ENCODE measurements at regions not wholly inside any gene's neighbourhood (a gene's known extent, or its start where the extent isn't known, plus 50 kb on each side); places are given as distances from the start of the nearest gene placed in this dataset.
"Not testable (repeated sequence)": the region's sequence is repeated elsewhere in the genome, so short reads cannot be mapped to it uniquely, and the experiment has no call there.

DNA sequence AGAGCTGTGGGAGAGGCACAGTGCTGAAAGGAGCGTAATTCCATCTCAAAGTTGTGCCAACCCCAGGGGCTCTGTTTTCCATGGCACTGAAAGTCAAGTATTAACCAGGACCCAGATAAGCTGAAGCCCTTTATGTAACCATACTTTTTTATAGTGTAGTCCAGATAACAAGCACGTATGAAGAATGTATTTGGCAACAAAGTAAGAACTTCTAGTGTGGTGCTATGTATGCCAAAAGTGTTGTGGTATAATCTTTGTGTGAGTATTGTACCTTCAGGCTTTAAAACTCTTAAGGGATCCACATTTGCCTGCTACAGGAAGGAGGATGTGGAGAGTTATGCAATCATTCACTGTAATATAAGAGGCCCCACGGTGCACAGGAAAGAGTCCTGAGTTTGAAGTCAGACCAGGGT lies 129.4 kb downstream of the IBTK start:
- DNase-seq, result no peak

DNA sequence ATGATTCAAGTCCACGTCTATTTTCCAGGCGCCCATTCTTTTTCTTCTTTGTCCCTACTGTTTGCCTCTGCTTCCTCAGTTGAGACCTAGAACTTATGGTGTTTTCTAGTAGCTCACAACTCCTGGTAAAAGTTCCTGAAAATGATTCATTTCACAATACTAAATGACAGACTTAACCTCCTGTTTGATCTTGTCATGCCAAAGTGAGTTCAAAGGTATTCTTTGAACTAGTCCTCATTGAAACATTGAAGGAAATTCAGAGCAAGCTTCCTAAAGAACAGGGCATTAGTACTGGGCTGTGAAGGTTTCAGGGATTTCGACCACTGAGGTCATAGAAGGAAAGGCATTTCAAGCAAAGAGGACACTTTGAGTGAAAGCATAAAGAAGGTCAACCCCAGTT lies 132.8 kb downstream of the IBTK start:
- no peak for DNase-seq

DNA sequence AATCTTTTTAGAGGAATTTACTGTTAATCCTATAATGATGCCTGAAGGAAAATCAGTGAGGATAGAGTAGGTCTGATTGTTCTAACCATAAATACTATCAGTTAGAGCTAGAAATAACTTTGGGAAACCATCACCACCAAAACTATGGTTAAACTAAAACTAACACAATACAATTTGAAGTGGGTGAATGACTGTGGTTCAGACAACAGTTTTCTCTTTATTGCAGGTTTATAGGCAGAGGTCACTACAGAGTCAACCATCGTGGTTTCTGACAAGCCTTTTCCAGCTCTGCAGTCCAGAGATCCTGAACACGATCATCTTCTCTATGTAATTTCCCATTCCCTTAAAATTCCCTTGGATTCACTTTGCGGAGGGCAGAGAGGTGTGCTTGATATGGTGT lies 134.3 kb downstream of the IBTK start:
- DNase-seq, result no peak

DNA sequence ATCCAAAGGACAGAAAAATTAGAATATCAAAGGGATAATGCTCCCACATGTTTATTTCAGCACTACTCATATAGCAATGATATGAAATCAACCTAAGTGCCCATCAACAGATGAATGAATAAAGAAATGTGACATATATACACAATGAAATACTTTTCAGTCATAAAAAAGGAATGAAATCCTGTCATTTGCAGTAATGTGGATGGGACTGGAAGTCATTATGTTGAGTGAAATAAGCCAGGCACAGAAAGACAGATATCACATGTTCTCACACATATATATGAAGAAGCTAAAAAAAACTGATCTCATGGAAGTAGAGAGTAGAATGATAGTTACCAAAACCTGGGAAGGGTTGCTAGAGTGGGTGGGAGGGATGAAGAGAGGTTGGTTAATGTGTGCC lies 135.7 kb downstream of the IBTK start:
- no peak for DNase-seq

DNA sequence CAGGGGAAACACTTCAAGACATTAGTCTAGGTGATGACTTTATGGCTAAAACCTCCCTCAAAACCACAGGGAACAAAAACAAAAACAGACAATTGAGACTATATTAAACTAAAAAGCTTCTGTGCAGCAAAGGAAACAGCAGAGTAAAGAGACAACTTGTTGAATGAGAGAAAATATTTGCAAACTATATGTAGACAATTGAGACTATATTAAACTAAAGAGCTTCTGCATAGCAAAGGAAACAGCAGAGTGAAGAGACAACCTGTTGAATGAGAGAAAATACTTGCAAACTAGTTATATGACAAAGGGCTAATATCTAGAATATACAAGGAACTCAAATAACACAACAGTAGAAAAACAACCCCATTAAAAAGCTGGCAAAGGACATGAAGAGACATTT lies 136.4 kb downstream of the IBTK start:
- DNase-seq, result no peak

DNA sequence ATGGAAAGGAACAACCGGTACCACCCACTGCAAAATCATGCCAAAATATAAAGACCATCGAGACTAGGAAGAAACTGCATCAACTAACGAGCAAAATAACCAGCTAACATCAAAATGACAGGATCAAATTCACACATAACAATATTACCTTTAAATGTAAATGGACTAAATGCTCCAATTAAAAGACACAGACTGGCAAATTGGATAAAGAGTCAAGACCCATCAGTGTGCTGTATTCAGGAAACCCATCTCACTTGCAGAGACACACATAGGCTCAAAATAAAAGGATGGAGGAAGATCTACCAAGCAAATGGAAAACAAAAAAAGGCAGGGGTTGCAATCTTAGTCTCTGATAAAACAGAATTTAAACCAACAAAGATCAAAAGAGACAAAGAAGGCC lies 144.4 kb downstream of the IBTK start:
- not testable (repeated sequence) for DNase-seq

DNA sequence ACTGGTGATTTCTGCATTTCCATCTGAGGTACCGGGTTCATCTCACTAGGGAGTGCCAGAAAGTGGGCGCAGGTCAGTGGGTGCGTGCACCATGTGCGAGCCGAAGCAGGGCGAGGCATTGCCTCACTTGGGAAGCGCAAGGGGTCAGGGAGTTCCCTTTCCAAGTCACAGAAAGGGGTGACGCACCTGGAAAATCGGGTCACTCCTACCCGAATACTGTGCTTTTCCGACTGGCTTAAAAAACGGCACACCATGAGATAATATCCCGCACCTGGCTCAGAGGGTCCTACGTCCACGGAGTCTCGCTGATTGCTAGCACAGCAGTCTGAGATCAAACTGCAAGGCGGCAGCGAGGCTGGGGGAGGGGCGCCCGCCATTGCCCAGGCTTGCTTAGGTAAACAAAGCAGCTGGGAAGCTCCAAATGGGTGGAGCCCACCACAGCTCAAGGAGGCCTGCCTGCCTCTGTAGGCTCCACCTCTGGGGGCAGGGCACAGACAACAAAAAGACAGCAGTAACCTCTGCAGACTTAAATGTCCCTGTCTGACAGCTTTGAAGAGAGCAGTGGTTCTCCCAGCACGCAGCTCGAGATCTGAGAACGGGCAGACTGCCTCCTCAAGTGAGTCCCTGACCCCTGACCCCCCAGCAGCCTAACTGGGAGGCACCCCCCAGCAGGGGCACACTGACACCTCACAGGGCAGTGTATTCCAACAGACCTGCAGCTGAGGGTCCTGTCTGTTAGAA lies 146.0 kb downstream of the IBTK start:
- not testable (repeated sequence) for DNase-seq

DNA sequence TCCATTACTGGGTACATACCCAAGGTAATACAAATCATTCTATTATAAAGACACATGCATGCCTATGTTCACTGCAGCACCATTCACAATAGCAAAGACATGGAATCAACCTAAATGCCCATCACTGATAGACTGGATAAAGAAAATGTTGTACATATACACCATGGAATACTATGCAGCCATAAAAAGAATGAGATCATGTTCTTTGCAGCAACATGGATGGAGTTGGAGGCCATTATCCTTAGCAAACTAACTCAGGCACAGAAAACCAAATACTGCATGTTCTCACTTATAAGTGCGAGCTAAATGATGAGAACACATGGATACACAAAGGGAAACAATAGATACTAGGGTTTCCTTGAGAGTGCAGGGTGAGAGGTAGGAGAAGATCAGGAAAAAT lies 146.8 kb downstream of the IBTK start:
- DNase-seq, result not testable (repeated sequence)

DNA sequence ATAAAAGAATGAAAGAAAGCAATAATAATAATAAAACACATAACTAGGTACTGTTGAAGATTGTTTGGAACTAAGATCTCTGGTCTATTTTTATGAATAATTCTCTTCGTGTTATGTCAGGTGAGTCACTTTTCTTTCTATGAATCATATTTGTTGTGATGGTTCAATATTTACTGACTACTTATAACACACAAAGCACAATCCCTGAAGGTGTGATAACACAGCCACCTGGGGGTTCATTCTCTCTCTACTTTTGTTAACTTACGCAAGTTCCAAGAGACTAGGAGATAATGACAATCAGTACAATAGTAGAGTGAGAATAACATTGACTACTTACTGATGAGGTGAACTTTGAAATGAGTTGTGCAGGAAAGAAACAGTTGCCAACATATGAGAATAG lies 149.9 kb downstream of the IBTK start:
- DNase-seq, result no peak

DNA sequence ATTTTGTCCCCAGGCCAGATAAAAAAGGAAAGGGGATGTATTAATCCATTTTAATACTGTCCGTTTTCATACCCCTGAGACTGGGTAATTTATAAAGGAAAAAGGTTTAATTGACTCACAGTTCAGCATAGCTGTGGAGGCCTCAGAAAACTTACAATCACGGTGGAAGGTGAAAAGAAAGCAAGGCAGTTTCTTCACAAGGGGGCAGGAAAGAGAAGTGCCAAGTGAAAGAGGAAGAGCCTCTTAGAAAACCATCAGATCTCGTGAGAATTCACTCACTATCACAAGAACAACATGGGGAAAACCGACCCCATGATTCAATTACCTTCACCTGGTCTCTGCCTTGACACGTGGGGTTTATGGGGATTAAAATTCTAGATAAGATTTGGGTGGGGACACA lies 152.5 kb downstream of the IBTK start:
- no peak for DNase-seq

DNA sequence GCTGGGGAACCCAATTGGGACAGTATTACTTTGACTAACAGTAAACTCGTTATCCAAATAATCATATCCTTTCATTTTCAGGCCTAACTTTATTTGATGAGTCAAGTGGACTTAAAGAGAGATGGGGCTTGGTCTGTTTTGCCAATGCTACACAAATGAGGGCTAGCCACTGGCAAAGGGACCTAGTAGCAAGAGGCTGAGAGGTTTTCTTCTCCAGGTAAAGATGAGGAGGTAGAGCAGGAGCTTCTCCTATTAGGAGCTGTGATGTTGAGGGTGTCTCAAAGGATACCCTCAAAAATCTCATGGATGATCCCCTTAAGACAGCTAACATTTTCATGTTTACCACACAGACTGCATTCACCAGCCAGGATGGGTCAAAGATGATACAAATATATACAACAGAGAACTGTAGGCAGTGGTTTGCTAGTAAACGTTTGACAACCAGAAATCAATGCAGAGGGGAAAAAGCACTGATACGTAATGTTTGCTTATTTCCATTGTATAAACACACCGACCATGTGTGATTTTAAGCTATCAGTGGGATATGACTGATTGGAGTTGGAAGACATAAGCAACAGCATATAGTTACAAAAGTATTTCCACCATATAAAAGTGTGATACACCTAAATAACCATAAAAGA lies 153.3 kb downstream of the IBTK start:
- DNase-seq, result no peak

DNA sequence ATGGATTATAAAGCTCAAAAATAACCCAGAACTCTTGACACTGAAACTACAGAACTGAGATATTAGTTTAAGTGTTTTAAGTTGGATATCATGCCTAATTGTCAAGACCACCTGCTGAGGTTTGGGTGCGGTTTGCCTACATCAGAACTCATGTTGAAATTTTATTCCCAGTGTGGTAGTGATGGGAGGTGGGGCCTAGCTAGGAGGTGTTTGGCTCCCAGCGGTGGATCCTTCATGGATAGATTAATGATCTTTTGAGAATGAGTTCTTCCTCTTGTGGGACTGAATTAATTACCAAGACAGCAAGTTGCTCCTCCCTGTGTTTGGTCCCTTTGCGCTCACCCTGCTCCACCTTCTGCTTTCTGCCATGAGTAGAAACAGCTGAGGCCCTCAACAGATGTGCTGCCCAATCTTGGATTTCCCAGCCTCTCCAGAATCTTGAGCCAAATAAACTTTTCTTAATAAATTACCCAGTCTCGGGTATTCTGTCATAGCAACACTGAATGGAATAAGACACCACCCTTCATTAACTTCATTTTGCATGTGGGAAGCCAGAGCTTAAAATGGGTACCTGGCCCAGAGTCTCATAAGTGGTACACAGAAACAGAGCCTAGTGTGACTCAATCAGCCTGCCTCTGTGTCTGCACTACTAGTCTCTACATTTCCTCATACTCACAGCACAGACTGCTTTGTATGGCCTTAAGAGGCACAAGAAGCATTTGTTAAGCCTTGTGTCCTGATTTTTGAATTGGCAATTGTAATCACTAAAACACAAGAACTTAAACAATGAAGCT lies 158.4 kb downstream of the IBTK start:
- no peak for DNase-seq

DNA sequence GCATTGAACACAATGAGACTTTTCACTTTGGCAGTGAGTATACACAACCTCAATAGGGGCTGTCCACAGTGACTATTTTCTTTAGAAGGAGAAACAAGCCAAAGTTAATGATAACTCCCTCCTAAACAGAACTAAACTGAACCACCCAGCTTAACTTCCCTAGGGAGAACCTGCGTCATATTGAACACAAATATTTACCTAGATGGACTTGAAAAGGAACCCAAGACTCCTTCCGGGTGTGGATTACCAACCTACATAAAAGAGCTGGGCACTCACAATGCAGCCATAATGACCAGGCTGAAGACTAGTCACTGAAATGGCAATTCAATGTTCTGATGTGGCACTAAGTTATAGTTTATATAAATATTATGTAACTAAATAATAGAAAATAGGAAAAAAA lies 160.6 kb downstream of the IBTK start:
- DNase-seq, result no peak

DNA sequence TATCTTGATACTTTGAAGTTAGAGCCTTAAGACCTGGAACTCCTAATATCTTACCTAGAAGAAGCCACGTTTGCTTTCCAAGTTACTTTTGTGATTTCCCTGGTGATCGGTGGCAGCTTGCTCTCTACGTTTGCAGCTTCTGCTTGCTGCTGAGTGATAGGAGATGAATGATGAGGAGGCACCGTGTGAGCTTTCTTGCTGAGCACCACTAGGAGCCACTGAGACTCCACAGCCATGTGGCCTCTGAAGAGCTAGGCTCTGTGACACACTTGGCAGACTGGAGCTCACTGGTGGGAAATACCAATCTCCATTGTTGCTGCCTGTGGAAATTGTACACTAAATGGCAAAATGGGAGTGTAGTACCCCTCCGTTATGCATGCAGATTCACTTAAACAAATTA lies 161.8 kb downstream of the IBTK start:
- no peak for DNase-seq

DNA sequence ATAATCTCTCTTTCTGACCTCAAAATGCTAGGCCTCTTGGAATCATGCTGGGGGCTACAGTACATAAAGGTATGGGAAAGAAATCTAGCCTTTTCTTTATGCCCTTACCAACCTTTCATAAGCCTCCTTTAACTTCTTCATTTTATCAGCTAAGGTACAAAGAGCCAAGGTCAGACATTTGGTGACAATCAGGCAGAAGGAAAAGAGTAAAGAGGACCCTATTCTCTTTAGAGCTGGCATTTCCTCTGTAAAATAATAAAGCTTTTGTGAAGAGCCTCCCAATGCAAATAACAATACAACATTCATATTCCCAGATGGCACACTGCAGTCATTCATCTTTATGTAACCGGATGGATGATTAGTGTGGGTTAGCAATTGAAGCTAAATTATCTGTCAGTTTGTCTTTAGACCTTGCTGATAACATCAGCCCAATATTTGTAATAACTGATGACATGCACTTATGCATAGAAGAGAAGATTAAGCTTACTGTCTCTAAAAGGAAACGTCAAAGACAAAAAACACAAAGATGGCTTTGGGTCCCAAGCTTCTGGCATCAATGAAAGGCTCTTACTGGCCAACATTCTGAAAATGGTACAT lies 163.1 kb downstream of the IBTK start:
- no peak for DNase-seq

DNA sequence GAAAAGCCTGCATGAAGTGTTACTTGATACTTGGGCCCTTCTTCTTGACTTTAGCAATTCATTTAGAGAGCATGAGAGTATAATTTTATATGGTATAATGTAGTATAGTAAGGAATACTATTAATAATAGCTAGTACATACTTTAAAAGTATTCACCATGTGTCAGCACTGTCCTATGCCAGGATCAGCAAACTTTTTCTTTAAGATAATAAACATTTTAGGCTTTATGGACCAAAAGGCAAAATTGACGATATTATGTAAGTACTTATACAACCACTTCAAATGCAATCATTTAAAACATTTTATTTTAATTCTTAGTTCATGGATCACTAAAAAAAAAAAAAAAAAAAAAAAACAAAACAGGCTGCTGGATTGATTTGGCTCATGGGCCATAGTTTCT lies 163.9 kb downstream of the IBTK start:
- no peak for DNase-seq

DNA sequence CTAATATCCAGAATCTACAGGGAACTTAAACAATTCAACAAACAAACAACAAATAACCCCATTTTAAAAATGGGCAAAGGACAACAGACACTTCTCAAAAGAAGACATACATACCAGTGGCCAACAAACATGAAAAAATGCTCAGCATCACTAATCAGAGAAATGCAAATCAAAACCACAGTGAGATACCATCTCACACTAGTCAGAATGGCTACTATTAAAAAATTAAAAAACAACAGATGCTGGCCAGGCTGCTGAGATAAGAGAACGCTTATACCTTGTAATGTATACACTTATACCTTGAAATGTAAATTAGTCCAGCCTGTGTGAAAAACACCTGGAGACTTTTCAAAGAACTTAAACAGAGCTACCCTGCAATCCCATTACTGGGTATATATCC lies 166.8 kb downstream of the IBTK start:
- no peak for DNase-seq

DNA sequence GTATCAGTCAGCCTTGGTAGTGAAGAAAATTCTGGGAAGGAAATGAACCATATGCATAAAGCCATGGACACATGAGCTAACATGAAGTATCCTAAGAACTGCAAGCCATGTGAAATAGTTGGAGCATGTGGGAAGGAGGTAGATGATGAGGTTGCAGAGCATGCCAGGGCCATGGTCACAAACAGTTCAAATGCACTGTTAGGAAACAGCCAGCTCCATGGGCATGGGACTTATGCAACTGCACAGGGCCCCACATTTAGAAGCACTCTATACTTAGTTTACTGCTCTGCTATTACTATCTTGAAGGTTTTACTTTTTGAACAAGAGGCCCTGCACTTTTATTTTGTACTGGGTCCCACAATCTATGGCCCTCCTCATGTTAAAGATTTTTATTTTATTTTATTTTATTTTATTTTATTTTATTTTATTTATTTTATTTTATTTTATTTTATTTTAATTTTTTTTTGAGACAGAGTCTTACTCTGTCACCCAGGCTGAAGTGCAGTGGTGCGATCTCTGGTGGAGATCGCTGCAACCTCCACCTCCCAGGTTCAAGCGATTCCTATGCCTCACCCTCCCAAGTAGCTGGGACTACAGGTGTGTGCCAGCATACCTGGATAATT lies 169.1 kb downstream of the IBTK start:
- DNase-seq, result no peak

DNA sequence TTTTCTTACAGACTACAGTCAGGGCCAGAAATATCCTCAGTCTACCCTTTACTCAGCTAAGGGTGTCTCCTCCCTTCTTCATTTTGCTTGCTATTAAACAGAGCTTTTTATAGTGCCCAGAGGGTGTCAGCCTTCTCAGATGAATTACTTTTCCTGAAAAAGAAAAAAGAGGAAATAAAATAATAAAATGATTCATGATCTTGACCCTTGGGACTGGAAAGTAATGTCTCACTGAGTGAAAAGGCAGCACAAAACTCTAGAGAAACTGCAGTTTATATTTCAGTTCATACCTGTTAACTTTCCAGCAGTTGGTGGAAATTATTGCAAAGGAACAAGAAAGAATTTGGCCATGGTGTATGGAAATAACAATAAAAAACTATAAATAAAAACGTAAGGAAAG lies 170.6 kb downstream of the IBTK start:
- DNase-seq, result peak; percentile 24

DNA sequence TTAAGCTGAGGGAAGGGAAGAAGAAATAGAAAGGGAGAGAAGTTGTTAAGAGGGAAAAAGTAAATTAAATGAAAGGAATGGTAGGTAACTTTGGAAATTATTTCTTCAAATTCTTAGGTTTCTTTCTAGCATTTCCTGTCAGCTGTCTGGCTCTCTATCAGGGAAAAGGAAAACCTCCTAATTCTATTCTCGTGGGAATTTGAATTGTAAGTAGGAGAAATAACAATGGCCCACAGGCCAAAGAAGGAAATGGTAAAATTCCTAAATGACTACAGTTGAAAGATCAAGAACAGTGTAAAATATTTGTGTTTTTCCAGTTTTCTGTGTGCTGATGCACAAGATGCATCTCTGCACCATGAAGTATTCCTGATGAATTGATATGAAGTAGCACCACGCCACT lies 173.0 kb downstream of the IBTK start:
- DNase-seq, result peak; percentile 13

DNA sequence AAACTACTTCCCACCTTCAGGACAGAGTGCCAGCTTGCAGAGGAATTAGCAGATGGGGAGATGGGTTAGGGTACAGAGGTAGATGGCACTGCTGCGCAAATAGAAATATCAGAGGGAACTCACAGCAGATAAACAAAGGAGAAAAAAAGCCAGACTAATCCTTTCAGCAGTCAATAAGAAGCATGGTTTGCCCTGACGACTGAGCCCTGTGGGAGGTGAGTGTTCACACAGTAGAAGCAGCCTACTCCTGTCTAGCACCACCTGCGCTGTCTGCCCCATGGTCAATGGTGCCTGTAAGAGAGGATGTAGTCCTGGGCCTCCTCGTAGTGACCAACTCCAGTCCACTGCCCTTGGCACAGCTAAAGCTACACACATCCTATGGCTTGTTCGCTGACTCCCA lies 174.1 kb downstream of the IBTK start:
- DNase-seq, result no peak

DNA sequence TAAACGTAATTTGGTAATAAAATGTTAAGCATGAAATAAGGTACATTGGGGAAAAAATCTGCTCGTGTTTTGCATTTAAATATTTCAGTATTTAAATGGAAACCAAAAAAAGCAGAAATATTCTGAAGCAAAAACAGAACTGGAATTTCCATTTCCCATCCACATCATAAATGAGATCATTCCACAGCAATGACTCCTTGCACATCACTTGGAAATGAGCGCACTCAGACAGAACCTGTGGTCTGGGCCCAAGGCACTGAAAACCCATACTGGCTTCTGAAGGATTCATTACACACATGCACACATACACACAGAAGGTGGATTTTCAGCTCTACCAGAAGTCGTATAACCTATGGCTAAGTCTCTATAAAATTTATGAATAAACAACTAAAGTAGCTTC lies 174.8 kb downstream of the IBTK start:
- DNase-seq, result no peak

DNA sequence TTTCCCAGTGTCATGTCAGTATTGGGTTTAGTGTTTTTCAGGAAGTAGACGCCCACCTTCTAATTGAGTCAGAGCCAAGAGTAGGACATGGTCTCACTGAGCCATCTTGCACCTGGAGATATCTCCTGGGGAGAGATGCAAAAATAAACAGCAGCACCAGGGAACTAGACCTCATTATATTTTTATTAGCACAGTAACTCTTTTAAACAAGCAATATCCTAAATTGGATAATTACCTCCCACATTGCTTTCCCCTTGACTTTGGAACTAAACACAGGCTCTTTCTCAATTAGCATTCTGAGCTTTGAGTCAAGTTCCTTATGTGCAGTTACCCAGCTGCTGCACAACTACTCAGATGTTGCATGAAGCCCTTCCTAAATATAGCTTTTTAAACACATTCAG lies 175.4 kb downstream of the IBTK start:
- DNase-seq, result no peak
